ENCODE measurements at regions not wholly inside any gene's neighbourhood (a gene's known extent, or its start where the extent isn't known, plus 50 kb on each side); places are given as distances from the start of the nearest gene placed in this dataset.

DNA sequence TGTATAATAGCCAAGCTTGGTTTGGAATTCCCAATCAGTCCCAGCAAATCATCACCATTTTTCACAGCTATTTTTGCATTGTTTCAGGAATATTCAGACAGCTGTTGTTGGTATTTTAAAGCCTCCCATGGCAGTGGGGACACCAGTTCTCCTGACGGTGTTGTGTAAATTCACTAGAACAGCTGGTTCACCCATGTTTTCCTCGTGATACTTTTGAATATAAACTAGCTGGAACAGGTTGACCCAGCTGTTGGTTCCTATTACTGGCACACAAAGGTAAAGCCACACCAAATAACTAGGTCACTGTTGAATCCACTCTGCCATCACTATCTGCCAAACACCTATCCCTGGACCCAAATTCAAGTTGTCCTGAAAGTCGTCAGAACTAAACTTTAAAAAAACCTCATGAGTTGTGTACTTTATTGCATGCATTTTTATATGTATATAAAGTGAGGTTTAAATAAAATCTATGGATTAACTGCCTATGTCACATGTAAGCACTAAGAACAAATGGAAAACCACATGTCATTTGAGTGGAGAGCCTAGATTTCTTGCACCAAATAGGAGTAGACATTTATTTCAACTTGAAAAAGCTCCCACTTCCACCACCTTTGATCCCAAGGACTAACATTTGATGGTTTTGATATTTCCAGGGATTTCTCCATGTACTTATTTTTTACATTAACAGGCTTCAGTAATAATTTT lies 121.9 kb upstream of the PIK3R1 start:
- Histone ChIP-seq H3K4me1 (ENCODE audit: control insufficient read depth in 2 of 2, insufficient read depth in 1 of 2, low read depth in 1 of 2, low read length in 2 of 2) (no peaks in the 10 kb centered on the region), H3K23ac (ENCODE audit: low read depth, low read length, poor library complexity) (no peak overlapping the region), H3K27me3 (ENCODE audit: control insufficient read depth in 3 of 3, insufficient read depth in 3 of 3, low read depth in 1 of 3, low read length in 3 of 3) (peaks cover 0 to 2% (median 0%) of the 10 kb centered on the region in 3 experiments), H3K36me3 (replicated peaks in 1 of 2; ENCODE audit: control insufficient read depth in 2 of 2, insufficient read depth in 2 of 2, low read length in 2 of 2) (no peaks in the 10 kb centered on the region), H3K4me2 (ENCODE audit: insufficient read depth, low read length, poor library complexity, severe bottlenecking) (no peak overlapping the region), H3K79me1 (ENCODE audit: low read depth, low read length) (no peaks in the 10 kb centered on the region), H3K4me3 (ENCODE audit: low read length in 2 of 2) (no peak overlapping the region), H4K8ac (ENCODE audit: low read depth, low read length) (no peak overlapping the region), H4K91ac (ENCODE audit: low read depth, low read length, poor library complexity) (no peak overlapping the region), H2AFZ (ENCODE audit: low read length) (no peak overlapping the region), H3K4ac (ENCODE audit: low read length) (no peak overlapping the region), H2BK12ac (ENCODE audit: low read length) (no peak overlapping the region), H2BK120ac (ENCODE audit: low read depth, low read length) (no peak overlapping the region), H3K9me3 (replicated peaks in 1 of 2; ENCODE audit: control insufficient read depth in 2 of 2, insufficient read depth in 1 of 2, low read depth in 1 of 2, low read length in 2 of 2) (peaks cover 0 to 2% of the 10 kb centered on the region in 2 donors), H3K18ac (ENCODE audit: low read length) (no peak overlapping the region), H3K27ac (replicated peaks; ENCODE audit: low read length) (no peak overlapping the region), H2AK5ac (ENCODE audit: low read depth, low read length) (no peak overlapping the region), H2BK5ac (ENCODE audit: low read length) (no peak overlapping the region), H2BK15ac (ENCODE audit: low read length) (no peak overlapping the region), H3K9ac (ENCODE audit: low read depth, low read length, poor library complexity) (no peak overlapping the region), H3K14ac (ENCODE audit: low read length) (no peak overlapping the region)
- DNase-seq (ENCODE audit: low spot score): no peak
- WGBS, 2 donors (ENCODE audit: extremely low coverage in 2 of 2, insufficient read length in 2 of 2, insufficient replicate concordance in 1 of 2): no CpG with 5 or more reads among the region's 3 CpGs

DNA sequence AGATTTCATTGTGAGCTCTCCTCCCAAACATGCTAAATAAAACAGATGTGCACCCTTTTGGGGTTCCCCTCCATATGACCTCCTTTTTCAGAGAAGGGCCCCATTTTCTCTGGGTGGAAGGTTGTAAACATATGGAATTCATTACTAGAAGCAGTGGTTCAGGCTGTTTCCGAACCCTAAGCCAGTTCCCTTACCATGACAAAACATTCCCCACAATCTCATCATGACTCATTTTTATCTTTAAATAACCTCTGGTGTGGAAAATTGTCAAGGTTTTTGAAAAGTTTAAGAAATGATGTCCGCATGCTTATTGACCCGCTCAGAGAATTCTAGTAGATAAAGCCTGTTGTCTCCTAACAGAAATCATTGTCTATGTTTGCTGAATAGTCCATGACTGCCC lies 127.3 kb upstream of the PIK3R1 start:
- Histone ChIP-seq H3K14ac (ENCODE audit: low read length) (no peak overlapping the region), H3K18ac (ENCODE audit: low read length) (no peak overlapping the region)
- no CpG with 5 or more reads among the region's 3 CpGs for WGBS, 2 donors (ENCODE audit: extremely low coverage in 2 of 2, insufficient read length in 2 of 2, insufficient replicate concordance in 1 of 2)

DNA sequence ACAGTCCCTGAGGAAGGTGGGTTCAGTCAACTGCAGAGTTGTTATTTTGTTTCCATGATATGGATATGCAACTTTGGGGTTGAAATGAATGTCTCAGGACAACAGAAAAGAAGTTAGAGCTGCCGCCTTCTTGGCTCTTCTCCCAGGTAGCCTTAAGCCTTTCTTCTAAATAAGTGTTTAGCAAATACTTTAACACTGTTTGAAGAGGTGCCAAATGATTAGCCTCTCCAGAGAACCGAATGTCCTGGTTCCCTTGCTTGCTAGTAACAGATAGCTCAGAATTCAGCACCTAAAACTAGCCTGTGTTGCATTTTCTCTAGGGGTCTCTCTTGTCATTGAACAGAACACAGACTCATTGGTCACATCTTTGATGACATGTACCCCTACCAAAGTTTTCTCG lies 127.7 kb upstream of the PIK3R1 start:
- Histone ChIP-seq H3K4me3 (ENCODE audit: low read length in 2 of 2) (no peak overlapping the region), H2AK5ac (ENCODE audit: low read depth, low read length) (no peak overlapping the region)
- no CpG with 5 or more reads among the region's 3 CpGs for WGBS, 2 donors (ENCODE audit: extremely low coverage in 2 of 2, insufficient read length in 2 of 2, insufficient replicate concordance in 1 of 2)

More for the DNA sequence above, 127.3 kb upstream of the PIK3R1 start:
- no peak overlapping the region for H3K4me2 ChIP-seq (ENCODE audit: insufficient read depth, low read length, poor library complexity, severe bottlenecking)
- H3K9me3 ChIP-seq (replicated peaks in 1 of 2; ENCODE audit: control insufficient read depth in 2 of 2, insufficient read depth in 1 of 2, low read depth in 1 of 2, low read length in 2 of 2): peaks cover 0 to 2% of the 10 kb centered on the region in 2 donors
- no peaks in the 10 kb centered on the region for H3K27me3 ChIP-seq (ENCODE audit: control insufficient read depth in 3 of 3, insufficient read depth in 3 of 3, low read depth in 1 of 3, low read length in 3 of 3)
- no peak overlapping the region for H2BK15ac ChIP-seq (ENCODE audit: low read length)
- no peak overlapping the region for H3K27ac ChIP-seq (replicated peaks; ENCODE audit: low read length)
- no peak overlapping the region for H3K4ac ChIP-seq (ENCODE audit: low read length)
- H2BK120ac ChIP-seq (ENCODE audit: low read depth, low read length): no peak overlapping the region
- H3K9ac ChIP-seq (ENCODE audit: low read depth, low read length, poor library complexity): no peak overlapping the region
- no peak overlapping the region for H4K8ac ChIP-seq (ENCODE audit: low read depth, low read length)
- H2AFZ ChIP-seq (ENCODE audit: low read length): no peak overlapping the region
- no peak overlapping the region for H4K91ac ChIP-seq (ENCODE audit: low read depth, low read length, poor library complexity)
- H3K4me3 ChIP-seq (ENCODE audit: low read length in 2 of 2): no peak overlapping the region
- H2BK5ac ChIP-seq (ENCODE audit: low read length): no peak overlapping the region
- H3K79me1 ChIP-seq (ENCODE audit: low read depth, low read length): no peaks in the 10 kb centered on the region
- peaks cover 2 to 6% of the 10 kb centered on the region in 2 donors for H3K4me1 ChIP-seq (ENCODE audit: control insufficient read depth in 2 of 2, insufficient read depth in 1 of 2, low read depth in 1 of 2, low read length in 2 of 2)
- no peak overlapping the region for H2AK5ac ChIP-seq (ENCODE audit: low read depth, low read length)
- DNase-seq (ENCODE audit: low spot score): no peak
- no peak overlapping the region for H2BK12ac ChIP-seq (ENCODE audit: low read length)
- H3K23ac ChIP-seq (ENCODE audit: low read depth, low read length, poor library complexity): no peak overlapping the region
- no peaks in the 10 kb centered on the region for H3K36me3 ChIP-seq (replicated peaks in 1 of 2; ENCODE audit: control insufficient read depth in 2 of 2, insufficient read depth in 2 of 2, low read length in 2 of 2)

DNA sequence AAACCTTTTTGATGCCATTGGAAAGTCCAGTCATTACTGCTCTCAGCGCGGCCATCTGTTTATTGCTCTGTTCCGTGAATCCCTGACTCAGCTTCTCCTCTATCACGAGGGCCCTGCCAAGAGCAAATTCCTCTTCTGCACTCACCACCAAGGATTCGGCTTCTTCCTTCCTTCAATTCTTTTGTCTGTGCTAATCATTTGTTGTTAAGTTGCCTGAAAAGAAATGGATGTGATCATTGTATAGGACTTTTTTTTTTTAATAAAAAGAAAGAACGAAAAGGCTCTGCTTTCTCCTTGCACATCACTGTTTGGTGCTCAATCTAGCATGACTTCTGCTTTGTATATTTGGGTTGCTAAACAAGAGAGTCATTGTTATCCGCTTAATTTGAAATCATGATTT lies 128.7 kb upstream of the PIK3R1 start:
- Histone ChIP-seq H2BK120ac (ENCODE audit: low read depth, low read length) (no peak overlapping the region), H3K14ac (ENCODE audit: low read length) (no peak overlapping the region), H2AK5ac (ENCODE audit: low read depth, low read length) (no peak overlapping the region), H4K91ac (ENCODE audit: low read depth, low read length, poor library complexity) (no peak overlapping the region), H3K9me3 (replicated peaks in 1 of 2; ENCODE audit: control insufficient read depth in 2 of 2, insufficient read depth in 1 of 2, low read depth in 1 of 2, low read length in 2 of 2) (peaks cover 0 to 2% of the 10 kb centered on the region in 2 donors), H3K4me3 (ENCODE audit: low read length in 2 of 2) (no peak overlapping the region), H2AFZ (ENCODE audit: low read length) (peak overlapping the region; percentile 64), H3K4me1 (ENCODE audit: control insufficient read depth in 2 of 2, insufficient read depth in 1 of 2, low read depth in 1 of 2, low read length in 2 of 2) (peaks cover 2 to 6% of the 10 kb centered on the region in 2 donors), H2BK12ac (ENCODE audit: low read length) (no peak overlapping the region), H4K8ac (ENCODE audit: low read depth, low read length) (no peak overlapping the region), H2BK15ac (ENCODE audit: low read length) (no peak overlapping the region), H2BK5ac (ENCODE audit: low read length) (no peak overlapping the region), H3K18ac (ENCODE audit: low read length) (no peak overlapping the region), H3K4me2 (ENCODE audit: insufficient read depth, low read length, poor library complexity, severe bottlenecking) (no peak overlapping the region), H3K27me3 (ENCODE audit: control insufficient read depth in 3 of 3, insufficient read depth in 3 of 3, low read depth in 1 of 3, low read length in 3 of 3) (no peaks in the 10 kb centered on the region), H3K36me3 (replicated peaks in 1 of 2; ENCODE audit: control insufficient read depth in 2 of 2, insufficient read depth in 2 of 2, low read length in 2 of 2) (no peaks in the 10 kb centered on the region), H3K79me1 (ENCODE audit: low read depth, low read length) (no peaks in the 10 kb centered on the region), H3K27ac (replicated peaks; ENCODE audit: low read length) (no peak overlapping the region), H3K23ac (ENCODE audit: low read depth, low read length, poor library complexity) (no peak overlapping the region), H3K4ac (ENCODE audit: low read length) (no peak overlapping the region), H3K9ac (ENCODE audit: low read depth, low read length, poor library complexity) (no peak overlapping the region)
- no CpG with 5 or more reads among the region's 7 CpGs for WGBS, 2 donors (ENCODE audit: extremely low coverage in 2 of 2, insufficient read length in 2 of 2, insufficient replicate concordance in 1 of 2)
- DNase-seq (ENCODE audit: low spot score): no peak

More for the DNA sequence above, 127.7 kb upstream of the PIK3R1 start:
- Histone ChIP-seq H2BK15ac (ENCODE audit: low read length) (no peak overlapping the region), H3K36me3 (replicated peaks in 1 of 2; ENCODE audit: control insufficient read depth in 2 of 2, insufficient read depth in 2 of 2, low read length in 2 of 2) (no peaks in the 10 kb centered on the region), H3K4ac (ENCODE audit: low read length) (no peak overlapping the region), H4K8ac (ENCODE audit: low read depth, low read length) (no peak overlapping the region), H2BK120ac (ENCODE audit: low read depth, low read length) (no peak overlapping the region), H3K4me1 (ENCODE audit: control insufficient read depth in 2 of 2, insufficient read depth in 1 of 2, low read depth in 1 of 2, low read length in 2 of 2) (peaks cover 2 to 6% of the 10 kb centered on the region in 2 donors), H2BK5ac (ENCODE audit: low read length) (no peak overlapping the region), H3K18ac (ENCODE audit: low read length) (no peak overlapping the region), H3K9me3 (replicated peaks in 1 of 2; ENCODE audit: control insufficient read depth in 2 of 2, insufficient read depth in 1 of 2, low read depth in 1 of 2, low read length in 2 of 2) (peaks cover 0 to 2% of the 10 kb centered on the region in 2 donors), H3K79me1 (ENCODE audit: low read depth, low read length) (no peaks in the 10 kb centered on the region), H2BK12ac (ENCODE audit: low read length) (no peak overlapping the region), H3K9ac (ENCODE audit: low read depth, low read length, poor library complexity) (no peak overlapping the region), H3K27ac (replicated peaks; ENCODE audit: low read length) (no peak overlapping the region), H2AFZ (ENCODE audit: low read length) (no peak overlapping the region), H3K14ac (ENCODE audit: low read length) (no peak overlapping the region), H3K4me2 (ENCODE audit: insufficient read depth, low read length, poor library complexity, severe bottlenecking) (no peak overlapping the region), H3K27me3 (ENCODE audit: control insufficient read depth in 3 of 3, insufficient read depth in 3 of 3, low read depth in 1 of 3, low read length in 3 of 3) (no peaks in the 10 kb centered on the region), H4K91ac (ENCODE audit: low read depth, low read length, poor library complexity) (no peak overlapping the region), H3K23ac (ENCODE audit: low read depth, low read length, poor library complexity) (no peak overlapping the region)
- no peak for DNase-seq (ENCODE audit: low spot score)
